Mesothelial cell of epicardium (in vitro differentiated cells): ENCODE measurements at regions not wholly inside any gene's neighbourhood (a gene's known extent, or its start where the extent isn't known, plus 50 kb on each side); places are given as distances from the start of the nearest gene placed in this dataset.

Source experiments
- DNase-seq, 2 experiments: peaks; one replicate each; pipeline ENCODE4 v3.0.0; 2021; ENCODE audit warnings: low spot score in 2 of 2; ENCODE audit not compliant: unreplicated experiment in 2 of 2
- H3K27ac Mint-ChIP-seq: 2 replicates; pipeline ENCODE4 v1.8.0; 2021; ENCODE audit warnings: mixed read lengths
- H3K27me3 Mint-ChIP-seq: 2 replicates; pipeline ENCODE4 v1.8.0; 2021; ENCODE audit warnings: low read depth, mixed read lengths
- H3K36me3 Mint-ChIP-seq: 2 replicates; pipeline ENCODE4 v1.8.0; 2021; ENCODE audit warnings: mixed read lengths
- H3K4me1 Mint-ChIP-seq: 2 replicates; pipeline ENCODE4 v1.8.0; 2021; ENCODE audit warnings: mixed read lengths
- H3K4me3 Mint-ChIP-seq: 2 replicates; pipeline ENCODE4 v1.8.0; 2021; ENCODE audit warnings: mild to moderate bottlenecking, moderate library complexity, mixed read lengths
- H3K9me3 Mint-ChIP-seq: 2 replicates; pipeline ENCODE4 v1.8.0; 2021; ENCODE audit warnings: mixed read lengths
- TF ChIP-seq, protein P1 (sequence below): fragments of 200-600 bp; sonication (generic); IDR thresholded peaks from one replicate; pipeline ENCODE4 v1.5.0; 2021; ENCODE audit warnings: antibody characterized with exemption; ENCODE audit not compliant: unreplicated experiment

DNA sequence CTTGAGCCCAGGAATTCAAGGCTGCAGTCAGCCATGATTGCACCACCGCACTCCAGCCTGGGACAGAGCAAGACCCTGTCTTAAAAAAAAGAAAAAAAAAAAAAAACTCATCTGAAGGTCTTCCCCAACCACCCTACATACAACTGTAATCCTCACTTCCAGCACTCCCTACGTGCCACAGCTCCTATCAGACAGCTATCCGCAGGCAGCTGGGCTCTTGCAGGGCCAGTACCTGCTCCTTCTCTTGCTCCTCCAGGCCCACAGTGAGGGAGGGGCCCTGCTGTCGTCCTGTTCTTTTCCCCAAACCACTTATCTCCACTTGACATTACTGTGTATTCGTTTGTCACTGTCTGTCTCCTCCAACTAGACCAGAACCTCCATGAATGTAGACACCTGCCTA is 156.1 kb upstream of the NECTIN1 start:
- Mint-ChIP-seq H3K27ac (no peak overlapping the region), H3K36me3 (no peaks in the 10 kb centered on the region), H3K9me3 (no peaks in the 10 kb centered on the region), H3K27me3 (peaks cover 10% of the 10 kb centered on the region), H3K4me3 (no peak overlapping the region), H3K4me1 (peaks cover 4% of the 10 kb centered on the region)
- TF ChIP-seq, protein P1, sequence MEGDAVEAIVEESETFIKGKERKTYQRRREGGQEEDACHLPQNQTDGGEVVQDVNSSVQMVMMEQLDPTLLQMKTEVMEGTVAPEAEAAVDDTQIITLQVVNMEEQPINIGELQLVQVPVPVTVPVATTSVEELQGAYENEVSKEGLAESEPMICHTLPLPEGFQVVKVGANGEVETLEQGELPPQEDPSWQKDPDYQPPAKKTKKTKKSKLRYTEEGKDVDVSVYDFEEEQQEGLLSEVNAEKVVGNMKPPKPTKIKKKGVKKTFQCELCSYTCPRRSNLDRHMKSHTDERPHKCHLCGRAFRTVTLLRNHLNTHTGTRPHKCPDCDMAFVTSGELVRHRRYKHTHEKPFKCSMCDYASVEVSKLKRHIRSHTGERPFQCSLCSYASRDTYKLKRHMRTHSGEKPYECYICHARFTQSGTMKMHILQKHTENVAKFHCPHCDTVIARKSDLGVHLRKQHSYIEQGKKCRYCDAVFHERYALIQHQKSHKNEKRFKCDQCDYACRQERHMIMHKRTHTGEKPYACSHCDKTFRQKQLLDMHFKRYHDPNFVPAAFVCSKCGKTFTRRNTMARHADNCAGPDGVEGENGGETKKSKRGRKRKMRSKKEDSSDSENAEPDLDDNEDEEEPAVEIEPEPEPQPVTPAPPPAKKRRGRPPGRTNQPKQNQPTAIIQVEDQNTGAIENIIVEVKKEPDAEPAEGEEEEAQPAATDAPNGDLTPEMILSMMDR: no peak
- no peak for DNase-seq

GRCh38 chr11:119882316-119882715 is 153.3 kb upstream of the NECTIN1 start:
- Mint-ChIP-seq H3K9me3 (no peaks in the 10 kb centered on the region), H3K36me3 (no peaks in the 10 kb centered on the region), H3K4me3 (no peak overlapping the region), H3K27ac (no peak overlapping the region), H3K27me3 (peaks cover 9% of the 10 kb centered on the region), H3K4me1 (peaks cover 2% of the 10 kb centered on the region)
- TF ChIP-seq, protein P1: no peak
- no peak for DNase-seq

GRCh38 chr11:119880873-119881272 is 151.9 kb upstream of the NECTIN1 start:
- no peak overlapping the region for H3K27ac Mint-ChIP-seq
- DNase-seq: no peak
- TF ChIP-seq, protein P1: no peak

DNA sequence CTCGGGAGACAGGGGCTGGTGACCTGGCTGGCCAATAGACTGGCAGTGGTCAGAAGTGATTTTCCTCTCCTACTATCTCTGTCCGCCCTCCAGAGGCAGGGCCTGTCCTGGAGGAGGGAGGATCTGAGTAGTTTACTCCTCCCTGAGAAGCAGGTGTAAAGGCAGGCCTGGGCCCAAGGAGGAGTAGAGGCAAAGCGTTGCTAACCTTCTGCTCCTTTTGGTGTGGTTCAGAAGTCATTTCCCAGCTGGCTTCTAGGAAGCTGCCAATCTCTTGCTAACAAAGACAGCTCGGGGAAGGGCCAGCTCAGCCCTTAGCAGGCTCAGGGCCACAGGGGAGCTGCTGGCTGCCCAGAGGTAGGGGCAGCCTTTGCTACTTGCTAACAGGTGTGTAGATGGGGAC is 151.1 kb upstream of the NECTIN1 start:
- DNase-seq: no peak
- TF ChIP-seq, protein P1: no peak
- Mint-ChIP-seq H3K4me1 (peaks cover 2% of the 10 kb centered on the region), H3K27me3 (peaks cover 9% of the 10 kb centered on the region), H3K36me3 (no peaks in the 10 kb centered on the region), H3K4me3 (no peak overlapping the region), H3K9me3 (no peaks in the 10 kb centered on the region), H3K27ac (no peak overlapping the region)

More at GRCh38 chr11:119880873-119881272, 151.9 kb upstream of the NECTIN1 start:
- H3K4me3 Mint-ChIP-seq: no peak overlapping the region
- H3K4me1 Mint-ChIP-seq: peaks cover 2% of the 10 kb centered on the region
- no peaks in the 10 kb centered on the region for H3K9me3 Mint-ChIP-seq
- peaks cover 9% of the 10 kb centered on the region for H3K27me3 Mint-ChIP-seq
- no peaks in the 10 kb centered on the region for H3K36me3 Mint-ChIP-seq

- Mint-ChIP-seq H3K27ac (no peak overlapping the region), H3K27me3 (peaks cover 8% of the 10 kb centered on the region), H3K4me1 (peaks cover 13% of the 10 kb centered on the region), H3K9me3 (no peaks in the 10 kb centered on the region), H3K4me3 (no peak overlapping the region), H3K36me3 (no peaks in the 10 kb centered on the region)
- TF ChIP-seq, protein P1: no peak
- DNase-seq: no peak
These were observed 150.0 kb upstream of the NECTIN1 start for GRCh38 chr11:119878990-119879389.

DNA sequence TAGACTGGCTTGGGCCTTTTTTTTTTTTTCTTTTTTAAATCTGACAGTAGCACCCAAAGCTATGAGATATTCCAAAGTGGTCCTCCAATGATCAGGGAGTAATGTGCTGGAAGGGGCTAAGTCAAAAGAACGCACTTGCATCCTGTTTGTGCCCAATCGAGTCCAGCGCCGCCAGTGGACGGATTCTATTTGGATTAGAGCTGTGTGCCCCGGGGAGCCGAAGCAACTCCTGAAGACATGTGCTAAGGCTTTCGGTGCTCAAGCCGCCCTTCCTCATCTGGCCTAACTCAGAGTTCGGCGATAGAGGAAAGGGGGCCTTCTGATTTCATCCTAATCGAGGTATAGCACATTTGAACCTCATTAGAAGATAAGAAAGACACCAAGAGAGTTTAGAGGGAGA is 147.8 kb upstream of the NECTIN1 start:
- no peak overlapping the region for H3K4me3 Mint-ChIP-seq
- no peaks in the 10 kb centered on the region for H3K36me3 Mint-ChIP-seq
- H3K4me1 Mint-ChIP-seq: peaks cover 13% of the 10 kb centered on the region
- H3K27ac Mint-ChIP-seq: no peak overlapping the region
- no peak for DNase-seq
- H3K27me3 Mint-ChIP-seq: peaks cover 8% of the 10 kb centered on the region
- TF ChIP-seq, protein P1: no peak
- H3K9me3 Mint-ChIP-seq: no peaks in the 10 kb centered on the region
